Anterior cingulate cortex (tissue), 58 donors: ENCODE measurements at regions not wholly inside any gene's neighbourhood (a gene's known extent, or its start where the extent isn't known, plus 50 kb on each side); places are given as distances from the start of the nearest gene placed in this dataset.
"Not testable (repeated sequence)": the region's sequence is repeated elsewhere in the genome, so short reads cannot be mapped to it uniquely, and the experiment has no call there.

Source experiments
- DNase-seq, 58 donors: peaks; one replicate each; lab custom pipeline; 2025; lab: John Stamatoyannopoulos, UW

GRCh38 chr12:4822572-4822971 lies 87.1 kb upstream of the KCNA1 start:
- no peak for DNase-seq

GRCh38 chr12:4824380-4824779 lies 85.3 kb upstream of the KCNA1 start:
- DNase-seq: no peak

GRCh38 chr12:4825011-4825858 lies 84.5 kb upstream of the KCNA1 start:
- no peak for DNase-seq

GRCh38 chr12:4826909-4827308 lies 82.8 kb upstream of the KCNA1 start:
- no peak for DNase-seq

- no peak for DNase-seq
Observed at GRCh38 chr12:4828176-4828575, 81.5 kb upstream of the KCNA1 start.

- no peak for DNase-seq
Observed at GRCh38 chr12:4829161-4829792, 80.4 kb upstream of the KCNA1 start.

GRCh38 chr12:4829793-4830162 lies 79.9 kb upstream of the KCNA1 start:
- DNase-seq: no peak

GRCh38 chr12:4830556-4831210 lies 79.0 kb upstream of the KCNA1 start:
- no peak for DNase-seq

GRCh38 chr12:4833053-4833452 lies 76.7 kb upstream of the KCNA1 start:
- DNase-seq: no peak

- DNase-seq: peak in 1 of 58 donors; percentile 27
Observed at GRCh38 chr12:4833524-4833923, 76.2 kb upstream of the KCNA1 start.

GRCh38 chr12:4842401-4842800 lies 67.3 kb upstream of the KCNA1 start:
- DNase-seq: not testable (repeated sequence)

- DNase-seq: no peak
Observed at GRCh38 chr12:4843907-4844306, 65.8 kb upstream of the KCNA1 start.

- DNase-seq: no peak
Observed at GRCh38 chr12:4847713-4848112, 62.0 kb upstream of the KCNA1 start.

GRCh38 chr12:4849115-4849541 lies 60.6 kb upstream of the KCNA1 start:
- peak in 1 of 58 donors; percentile 14 for DNase-seq

- DNase-seq: no peak
Observed at GRCh38 chr12:4849795-4850345, 59.8 kb upstream of the KCNA1 start.

- no peak for DNase-seq
Observed at GRCh38 chr12:4850857-4851380, 58.8 kb upstream of the KCNA1 start.

- DNase-seq: no peak
Observed at GRCh38 chr12:4852308-4852707, 57.4 kb upstream of the KCNA1 start.

GRCh38 chr12:4852911-4853310 lies 56.8 kb upstream of the KCNA1 start:
- DNase-seq: no peak

- DNase-seq: peak in 44 of 58 donors; percentile 10 to 86 (median 40)
Observed at GRCh38 chr12:4855121-4855924, 54.4 kb upstream of the KCNA1 start.

GRCh38 chr12:4856596-4856995 lies 53.1 kb upstream of the KCNA1 start:
- DNase-seq: no peak
